ENCODE measurements at regions not wholly inside any gene's neighbourhood (a gene's known extent, or its start where the extent isn't known, plus 50 kb on each side); places are given as distances from the start of the nearest gene placed in this dataset.

GRCh38 chr13:108137176-108137575, 78.2 kb downstream of the LIG4 start:
- no peaks in the 10 kb centered on the region for H3K27me3 ChIP-seq
- H3K27ac ChIP-seq, result no peak overlapping the region
- no peaks in the 10 kb centered on the region for H3K9me3 ChIP-seq
- no peaks in the 10 kb centered on the region for H3K4me1 ChIP-seq
- TF ChIP-seq CTCF (IDR thresholded peaks at IDR 0.05) (no peak), POLR2A (IDR thresholded peaks at IDR 0.05) (no peak)
- intact Hi-C loops (cut with DNase I; ENCODE audit: low total_unique reads), result no loop called here
- no peak for DNase-seq
- no peaks in the 10 kb centered on the region for H3K36me3 ChIP-seq
- no peak overlapping the region for H3K4me3 ChIP-seq

GRCh38 chr13:108127406-108127805, 87.9 kb downstream of the LIG4 start:
- no peak for DNase-seq
- TF ChIP-seq POLR2A (IDR thresholded peaks at IDR 0.05), result no peak
- no peak for TF ChIP-seq CTCF (IDR thresholded peaks at IDR 0.05)
- no peaks in the 10 kb centered on the region for H3K4me1 ChIP-seq
- H3K36me3 ChIP-seq, result no peaks in the 10 kb centered on the region
- intact Hi-C loops (cut with DNase I; ENCODE audit: low total_unique reads), result no loop called here
- no peaks in the 10 kb centered on the region for H3K9me3 ChIP-seq
- H3K4me3 ChIP-seq, result no peak overlapping the region
- no peak overlapping the region for H3K27ac ChIP-seq
- peaks cover 0 to 3% of the 10 kb centered on the region in 2 donors for H3K27me3 ChIP-seq

- DNase-seq, result no peak
- Histone ChIP-seq H3K27ac (no peak overlapping the region), H3K4me1 (no peaks in the 10 kb centered on the region), H3K36me3 (no peaks in the 10 kb centered on the region), H3K27me3 (peaks cover 0 to 3% of the 10 kb centered on the region in 2 donors), H3K9me3 (no peaks in the 10 kb centered on the region), H3K4me3 (no peak overlapping the region)
- TF ChIP-seq POLR2A (IDR thresholded peaks at IDR 0.05) (no peak), CTCF (IDR thresholded peaks at IDR 0.05) (no peak)
- intact Hi-C loops (cut with DNase I; ENCODE audit: low total_unique reads), result no loop called here
Measured at GRCh38 chr13:108126056-108126455, 89.3 kb downstream of the LIG4 start.

GRCh38 chr13:108121406-108121805, 93.9 kb downstream of the LIG4 start:
- H3K4me3 ChIP-seq, result no peak overlapping the region
- H3K36me3 ChIP-seq, result no peaks in the 10 kb centered on the region
- TF ChIP-seq POLR2A (IDR thresholded peaks at IDR 0.05) (no peak), CTCF (IDR thresholded peaks at IDR 0.05) (no peak)
- H3K4me1 ChIP-seq, result no peaks in the 10 kb centered on the region
- intact Hi-C loops (cut with DNase I; ENCODE audit: low total_unique reads), result no loop called here
- peaks cover 0 to 3% of the 10 kb centered on the region in 2 donors for H3K27me3 ChIP-seq
- no peak for DNase-seq
- no peaks in the 10 kb centered on the region for H3K9me3 ChIP-seq
- H3K27ac ChIP-seq, result no peak overlapping the region

- Histone ChIP-seq H3K36me3 (no peaks in the 10 kb centered on the region), H3K27ac (no peak overlapping the region), H3K9me3 (no peaks in the 10 kb centered on the region), H3K4me1 (no peaks in the 10 kb centered on the region), H3K4me3 (no peak overlapping the region), H3K27me3 (peaks cover 0 to 3% of the 10 kb centered on the region in 2 donors)
- no peak for DNase-seq
- intact Hi-C loops (cut with DNase I; ENCODE audit: low total_unique reads), result no loop called here
- TF ChIP-seq CTCF (IDR thresholded peaks at IDR 0.05) (no peak), POLR2A (IDR thresholded peaks at IDR 0.05) (no peak)
Measured at GRCh38 chr13:108120856-108121255, 94.5 kb downstream of the LIG4 start.
